NT2/D1 (cell line): ENCODE measurements at regions not wholly inside any gene's neighbourhood (a gene's known extent, or its start where the extent isn't known, plus 50 kb on each side); places are given as distances from the start of the nearest gene placed in this dataset.

ENCODE experiments used
- DNase-seq: peaks from one replicate; pipeline ENCODE4 v3.0.0-alpha.2; 2011; ENCODE audit warnings: low read depth, low spot score
- H3K27me3 ChIP-seq: 2 replicates; pipeline ENCODE4 v1.6.0; 2011; ENCODE audit warnings: mild to moderate bottlenecking; ENCODE audit not compliant: insufficient read length, insufficient read depth
- H3K36me3 ChIP-seq: 2 replicates; pipeline ENCODE4 v1.6.1; 2011; ENCODE audit warnings: mild to moderate bottlenecking, low read length, mixed read lengths; ENCODE audit not compliant: insufficient read depth, insufficient read length
- H3K4me1 ChIP-seq: 2 replicates; pipeline ENCODE4 v1.5.1; 2011; ENCODE audit not compliant: insufficient read depth, insufficient read length
- H3K4me3 ChIP-seq: 2 replicates; pipeline ENCODE4 v1.5.1; 2011; ENCODE audit warnings: low read depth; ENCODE audit not compliant: insufficient read length
- H3K9ac ChIP-seq: 2 replicates; pipeline ENCODE4 v1.6.0; 2011; ENCODE audit warnings: low read depth; ENCODE audit not compliant: insufficient read length
- H3K9me3 ChIP-seq: 2 replicates; pipeline ENCODE4 v1.5.1; 2011; ENCODE audit warnings: mild to moderate bottlenecking, low read length; ENCODE audit not compliant: insufficient read depth
- SUZ12 ChIP-seq: IDR thresholded peaks from 2 replicates; pipeline ENCODE4 v1.6.1; 2011; ENCODE audit not compliant: insufficient read length, insufficient read depth; ENCODE audit errors: extremely low read depth
- YY1 ChIP-seq: IDR thresholded peaks from 2 replicates; pipeline ENCODE4 v1.6.1; 2011; ENCODE audit not compliant: insufficient read length, insufficient read depth
- ZNF274 ChIP-seq: IDR thresholded peaks from 2 replicates; pipeline ENCODE4 v1.6.1; 2011; ENCODE audit warnings: mild to moderate bottlenecking, low read depth, low read length

DNA sequence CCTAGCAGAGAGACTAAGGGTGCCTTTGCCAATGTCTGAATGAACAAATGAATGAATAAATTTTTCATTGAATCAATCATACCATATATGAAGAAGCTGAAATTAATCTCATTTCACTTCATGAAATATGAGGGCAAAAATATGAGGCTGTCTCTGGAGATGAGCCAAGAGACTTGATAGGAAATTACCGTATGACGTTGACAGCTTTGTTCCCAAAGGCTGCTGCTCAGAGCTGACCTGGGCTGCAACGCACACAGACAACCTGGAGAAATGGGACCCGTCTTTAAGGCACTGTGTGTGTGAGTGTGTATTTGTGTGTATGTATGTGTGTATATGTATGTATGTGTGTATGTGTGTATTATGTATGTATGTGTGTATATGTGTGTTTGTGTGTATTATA, 226.1 kb downstream of the IRX2 start:
- no peaks in the 10 kb centered on the region for H3K9me3 ChIP-seq
- H3K4me1 ChIP-seq = no peaks in the 10 kb centered on the region
- TF ChIP-seq ZNF274 (no peak), SUZ12 (no peak), YY1 (no peak)

DNA sequence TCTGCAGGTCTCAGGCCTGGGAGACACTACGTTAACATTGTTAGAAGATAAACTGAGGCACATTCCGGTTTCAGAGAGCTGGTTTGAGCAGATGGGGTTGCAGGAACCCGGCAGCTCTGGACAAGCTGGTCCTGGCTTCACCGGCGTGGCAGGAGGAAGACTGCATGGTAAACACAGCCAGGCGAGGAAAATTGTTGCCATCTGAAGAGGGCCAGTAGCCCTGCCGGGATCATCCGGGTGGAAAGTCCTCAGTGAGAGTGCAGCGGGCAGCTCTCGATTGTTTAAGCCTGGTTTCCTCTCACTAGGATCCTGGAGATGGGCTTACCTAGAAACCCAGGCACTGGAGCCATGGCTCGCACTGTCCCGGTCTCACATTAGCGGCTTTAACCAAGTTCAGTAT, 226.9 kb downstream of the IRX2 start:
- H3K27me3 ChIP-seq = no peaks in the 10 kb centered on the region

More for the DNA sequence above, 226.1 kb downstream of the IRX2 start:
- Histone ChIP-seq H3K36me3 (no peaks in the 10 kb centered on the region), H3K4me3 (no peak overlapping the region), H3K9ac (no peak overlapping the region), H3K27me3 (no peaks in the 10 kb centered on the region)
- no peak for DNase-seq

DNA sequence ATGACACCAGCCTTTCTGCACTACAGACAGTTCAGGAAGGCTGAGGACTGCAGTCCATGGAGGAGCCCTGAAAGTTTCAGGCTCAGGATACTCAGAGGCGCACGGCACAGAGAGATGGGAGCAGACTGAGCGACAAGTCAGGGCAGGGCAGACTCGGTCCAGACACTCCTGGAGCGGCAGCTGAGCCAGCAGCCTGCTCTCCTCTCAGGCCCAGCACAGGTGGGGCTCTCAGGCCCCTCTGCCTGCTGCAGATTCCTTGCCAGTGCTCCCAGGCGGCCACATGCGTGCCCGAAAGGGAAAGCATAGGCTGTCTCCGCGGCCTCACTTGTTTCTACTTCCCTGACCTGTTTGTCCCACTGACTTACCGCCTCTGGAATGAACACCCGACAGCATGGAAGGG, 228.3 kb downstream of the IRX2 start:
- no peaks in the 10 kb centered on the region for H3K36me3 ChIP-seq
- H3K27me3 ChIP-seq = no peaks in the 10 kb centered on the region
- no peaks in the 10 kb centered on the region for H3K4me1 ChIP-seq
- no peak overlapping the region for H3K9ac ChIP-seq
- no peaks in the 10 kb centered on the region for H3K9me3 ChIP-seq
- TF ChIP-seq SUZ12 = no peak
- no peak for TF ChIP-seq YY1
- no peak for TF ChIP-seq ZNF274
- DNase-seq = no peak
- H3K4me3 ChIP-seq = no peak overlapping the region

More for the DNA sequence above, 226.9 kb downstream of the IRX2 start:
- H3K4me1 ChIP-seq = no peaks in the 10 kb centered on the region
- H3K36me3 ChIP-seq = no peaks in the 10 kb centered on the region
- no peak for DNase-seq
- no peaks in the 10 kb centered on the region for H3K9me3 ChIP-seq
- H3K9ac ChIP-seq = no peak overlapping the region
- TF ChIP-seq YY1 = no peak
- TF ChIP-seq ZNF274 = no peak
- TF ChIP-seq SUZ12 = no peak
- H3K4me3 ChIP-seq = no peak overlapping the region

DNA sequence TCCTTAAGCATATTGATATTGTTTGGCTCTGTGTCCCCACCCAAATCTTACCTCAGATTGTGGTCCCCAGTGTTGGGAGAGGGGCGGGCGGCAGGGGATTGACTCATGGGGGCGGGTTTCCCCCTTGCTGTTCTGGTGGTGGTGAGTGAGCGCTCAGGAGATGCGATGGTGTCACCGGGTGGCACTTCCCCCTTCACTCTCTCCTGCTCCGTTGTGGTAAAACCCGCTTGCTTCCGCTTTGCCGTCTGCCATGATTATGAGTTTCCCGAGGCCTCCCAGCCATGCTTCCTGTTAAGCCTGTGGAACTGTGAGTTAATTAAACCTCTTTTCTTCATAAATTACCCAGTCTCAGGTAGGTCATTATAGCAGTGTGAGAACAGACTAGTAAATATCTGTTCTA, 229.1 kb downstream of the IRX2 start:
- DNase-seq = no peak
- TF ChIP-seq YY1 (no peak), ZNF274 (no peak), SUZ12 (no peak)
- no peak overlapping the region for H3K9ac ChIP-seq

DNA sequence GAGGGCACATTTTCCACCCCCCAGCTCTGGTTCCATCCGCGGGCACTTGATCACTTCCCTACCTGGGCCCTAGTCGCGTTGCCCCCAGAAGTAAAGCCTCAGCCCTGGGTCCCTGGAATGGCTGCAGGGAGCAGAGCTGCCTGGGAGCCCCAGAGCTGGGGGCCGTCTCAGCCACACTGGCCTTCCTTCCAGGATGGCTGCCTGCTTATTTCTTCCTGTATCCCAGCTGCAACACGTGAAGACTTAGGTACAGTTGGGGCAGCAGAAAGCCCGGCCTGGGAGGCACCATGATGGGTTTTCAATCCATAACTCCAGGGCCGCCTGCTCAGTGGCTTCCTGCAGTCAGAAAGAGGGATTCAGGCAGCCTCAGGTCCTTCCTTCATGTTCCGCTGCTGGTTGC, 232.3 kb downstream of the IRX2 start:
- TF ChIP-seq SUZ12 (no peak), YY1 (no peak), ZNF274 (no peak)
- H3K9ac ChIP-seq = no peak overlapping the region
- H3K4me1 ChIP-seq = no peaks in the 10 kb centered on the region
- H3K4me3 ChIP-seq = no peak overlapping the region
- no peak for DNase-seq
- H3K9me3 ChIP-seq = no peaks in the 10 kb centered on the region
- no peaks in the 10 kb centered on the region for H3K27me3 ChIP-seq
- H3K36me3 ChIP-seq = no peaks in the 10 kb centered on the region

More for the DNA sequence above, 229.1 kb downstream of the IRX2 start:
- H3K9me3 ChIP-seq = no peaks in the 10 kb centered on the region
- H3K4me3 ChIP-seq = no peak overlapping the region
- H3K36me3 ChIP-seq = no peaks in the 10 kb centered on the region
- no peaks in the 10 kb centered on the region for H3K27me3 ChIP-seq
- H3K4me1 ChIP-seq = no peaks in the 10 kb centered on the region

DNA sequence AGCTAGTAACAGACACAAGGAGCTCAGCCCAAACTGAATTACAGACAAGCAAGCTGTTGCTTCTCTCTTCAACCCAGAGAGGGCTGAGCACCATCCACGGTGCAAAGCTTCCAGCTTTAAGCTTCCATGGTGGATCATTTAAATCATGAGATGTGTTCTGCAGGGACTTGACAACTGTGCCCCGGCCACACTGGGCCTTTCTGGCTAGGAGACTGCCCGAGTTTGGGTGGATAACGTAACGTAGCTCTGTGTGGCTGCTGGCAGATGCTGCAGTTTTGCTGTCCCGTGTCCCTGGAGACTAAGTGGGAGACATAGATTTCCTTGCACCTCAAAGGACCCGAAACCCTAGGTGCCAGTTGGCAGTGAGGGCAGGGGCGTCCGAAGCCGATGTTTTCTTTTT, 234.0 kb downstream of the IRX2 start:
- H3K36me3 ChIP-seq = no peaks in the 10 kb centered on the region
- no peak for DNase-seq

DNA sequence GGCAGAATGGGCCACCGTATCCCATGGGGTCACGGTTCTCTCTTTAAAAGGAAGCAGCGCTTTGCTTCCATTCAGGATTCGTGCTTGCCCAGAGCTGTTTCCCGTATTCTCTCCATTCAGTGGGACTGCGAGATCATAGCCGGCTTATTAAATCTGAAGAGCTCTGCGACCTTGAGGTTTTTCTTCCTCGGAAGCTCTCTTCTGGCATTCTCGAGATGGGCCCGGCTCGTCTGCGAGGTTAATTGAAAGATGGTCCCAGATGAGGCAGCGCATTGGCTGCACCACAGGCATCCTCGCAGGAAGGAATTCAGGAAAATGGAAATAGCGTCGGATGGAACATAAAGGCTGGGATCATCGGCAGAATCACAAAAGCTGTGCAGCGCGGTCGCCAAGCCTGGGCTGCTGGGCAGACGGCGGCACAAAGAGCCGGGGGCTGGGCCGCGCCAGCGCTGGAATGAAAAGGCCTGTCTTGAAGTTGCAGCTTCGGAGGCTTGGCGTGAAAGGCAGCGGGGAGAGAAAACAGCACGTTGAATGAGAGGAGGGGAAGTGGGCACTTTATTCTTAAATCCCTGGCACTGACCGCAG, 236.2 kb downstream of the IRX2 start:
- Histone ChIP-seq H3K9ac (no peak overlapping the region), H3K4me3 (no peak overlapping the region), H3K9me3 (no peaks in the 10 kb centered on the region), H3K36me3 (no peaks in the 10 kb centered on the region), H3K4me1 (no peaks in the 10 kb centered on the region), H3K27me3 (no peaks in the 10 kb centered on the region)
- no peak for TF ChIP-seq ZNF274
- no peak for TF ChIP-seq YY1
- no peak for TF ChIP-seq SUZ12
- DNase-seq = no peak

More for the DNA sequence above, 234.0 kb downstream of the IRX2 start:
- H3K27me3 ChIP-seq = no peaks in the 10 kb centered on the region
- TF ChIP-seq YY1 = no peak
- no peak for TF ChIP-seq SUZ12
- TF ChIP-seq ZNF274 = no peak
- H3K9ac ChIP-seq = no peak overlapping the region
- H3K4me3 ChIP-seq = no peak overlapping the region
- no peaks in the 10 kb centered on the region for H3K9me3 ChIP-seq
- no peaks in the 10 kb centered on the region for H3K4me1 ChIP-seq
